ENCODE measurements at regions not wholly inside any gene's neighbourhood (a gene's known extent, or its start where the extent isn't known, plus 50 kb on each side); places are given as distances from the start of the nearest gene placed in this dataset.
A peak's percentile ranks its signal among the peaks of the same experiment; 100 is the strongest.

GRCh38 chr10:3570855-3571266 is 214.1 kb downstream of the KLF6 start:
- no peak overlapping the region for H3K4me3 ChIP-seq
- no peak for DNase-seq (ENCODE audit: low spot score)
- peak overlapping the region; percentile 10 to 42 for H3K27ac ChIP-seq
- TF ChIP-seq CTCF (IDR thresholded peaks at IDR 0.05) = no peak

- Histone ChIP-seq H3K4me3 (no peak overlapping the region), H3K27ac (peak overlapping the region; percentile 10 to 42)
- no peak for DNase-seq (ENCODE audit: low spot score)
- TF ChIP-seq CTCF (IDR thresholded peaks at IDR 0.05) = no peak
Observed at GRCh38 chr10:3570131-3570729, 214.8 kb downstream of the KLF6 start.

- Histone ChIP-seq H3K4me3 (no peak overlapping the region), H3K27ac (no peak overlapping the region)
- no peak for TF ChIP-seq CTCF (IDR thresholded peaks at IDR 0.05)
- no peak for DNase-seq (ENCODE audit: low spot score)
Observed at GRCh38 chr10:3568983-3569382, 216.0 kb downstream of the KLF6 start.

- Histone ChIP-seq H3K27ac (no peak overlapping the region), H3K4me3 (no peak overlapping the region)
- no peak for DNase-seq (ENCODE audit: low spot score)
- no peak for TF ChIP-seq CTCF (IDR thresholded peaks at IDR 0.05)
Observed at GRCh38 chr10:3568392-3568791, 216.6 kb downstream of the KLF6 start.

GRCh38 chr10:3567291-3567963 is 217.6 kb downstream of the KLF6 start:
- Histone ChIP-seq H3K4me3 (no peak overlapping the region), H3K27ac (no peak overlapping the region)
- no peak for DNase-seq (ENCODE audit: low spot score)
- no peak for TF ChIP-seq CTCF (IDR thresholded peaks at IDR 0.05)

GRCh38 chr10:3566627-3567026 is 218.4 kb downstream of the KLF6 start:
- TF ChIP-seq CTCF (IDR thresholded peaks at IDR 0.05) = no peak
- no peak overlapping the region for H3K27ac ChIP-seq
- no peak for DNase-seq (ENCODE audit: low spot score)

More at GRCh38 chr10:3566627-3567026, 218.4 kb downstream of the KLF6 start:
- no peak overlapping the region for H3K4me3 ChIP-seq
